B cell (primary cell): ENCODE measurements at regions not wholly inside any gene's neighbourhood (a gene's known extent, or its start where the extent isn't known, plus 50 kb on each side); places are given as distances from the start of the nearest gene placed in this dataset.

ENCODE experiments used
- ATAC-seq: fragments of 200-7000 bp; cut with Tn5 transposase; one replicate; pipeline ENCODE4 v1.10.0; 2021; ENCODE audit warnings: low read depth, mild to moderate bottlenecking, moderate number of reproducible peaks, moderate library complexity
- CTCF ChIA-PET: fragments of 350-600 bp; sonication (Branson Sonifier 250); formaldehyde crosslinking; loops from one replicate; lab custom pipeline; 2021; ENCODE audit warnings: antibody characterized with exemption, inconsistent platforms; lab: Charles Lee
- POLR2A ChIA-PET: fragments of 350-600 bp; sonication (Branson Sonifier 250); formaldehyde crosslinking; loops from one replicate; lab custom pipeline; 2021; ENCODE audit warnings: antibody characterized with exemption; lab: Charles Lee
- DNase-seq: peaks from one replicate; pipeline ENCODE4 v3.0.0; 2013
- H2AFZ ChIP-seq: 2 replicates; pipeline ENCODE4 v1.6.1; 2012; ENCODE audit warnings: mild to moderate bottlenecking, low read depth, low read length; ENCODE audit not compliant: insufficient read depth, poor library complexity, severe bottlenecking
- H3K27ac ChIP-seq, 2 donors: 1 replicate in 1 of 2; 2 replicates in 1 of 2; pipeline ENCODE4 v1.5.1; 2012 to 2013; ENCODE audit warnings: low read length in 2 of 2, mild to moderate bottlenecking in 2 of 2, moderate library complexity in 1 of 2
- H3K27me3 ChIP-seq, 4 experiments: fragments of 200-600 bp in 1 of 4; sonication (generic) in 1 of 4; replicated peaks in 1 of 4; 1 replicate in 2 of 4; 2 replicates in 2 of 4; pipeline versions ENCODE4 v1.6.1 to v1.7.0; 2013 to 2016; ENCODE audit warnings: low read length in 3 of 4, mild to moderate bottlenecking in 2 of 4, mixed read lengths in 1 of 4, moderate library complexity in 1 of 4; ENCODE audit not compliant: insufficient read depth in 4 of 4, control insufficient read depth in 3 of 4; ENCODE audit errors: control extremely low read depth in 1 of 4
- H3K36me3 ChIP-seq, 2 experiments: replicated peaks in 1 of 2; 1 replicate in 1 of 2; 2 replicates in 1 of 2; pipeline versions ENCODE4 v1.6.1 to v1.7.1; 2013; ENCODE audit warnings: low read length in 1 of 2; ENCODE audit not compliant: insufficient read depth in 2 of 2, control insufficient read depth in 1 of 2; ENCODE audit errors: control extremely low read depth in 1 of 2, extremely low read depth in 1 of 2
- H3K4me1 ChIP-seq, 2 donors: fragments of 200-600 bp in 1 of 2; sonication (generic) in 1 of 2; 1 replicate in 1 of 2; 2 replicates in 1 of 2; pipeline versions ENCODE4 v1.5.1 to v1.6.1; 2013 to 2017; ENCODE audit warnings: low read length in 2 of 2; ENCODE audit not compliant: control insufficient read depth in 2 of 2, insufficient read depth in 2 of 2
- H3K4me2 ChIP-seq: replicated peaks from 2 replicates; pipeline ENCODE3; 2012; ENCODE audit warnings: mild to moderate bottlenecking, low read depth, low read length; ENCODE audit not compliant: poor library complexity, severe bottlenecking
- H3K4me3 ChIP-seq, 5 experiments: fragments of 200-600 bp in 1 of 5; sonication (generic) in 1 of 5; 1 replicate in 3 of 5; 2 replicates in 2 of 5; pipeline versions ENCODE4 v1.5.1 to v1.7.0; 2011 to 2016; ENCODE audit warnings: low read length in 4 of 5, mild to moderate bottlenecking in 4 of 5, low read depth in 2 of 5, control low read depth in 1 of 5, moderate library complexity in 1 of 5; ENCODE audit not compliant: insufficient read depth in 1 of 5; ENCODE audit errors: control extremely low read depth in 1 of 5, extremely low read depth in 1 of 5
- H3K79me2 ChIP-seq: fragments of 200-600 bp; sonication (generic); one replicate; pipeline ENCODE4 v1.6.0; 2016; ENCODE audit warnings: low read length; ENCODE audit not compliant: control insufficient read depth, insufficient read depth
- H3K9ac ChIP-seq: fragments of 200-600 bp; sonication (generic); 2 replicates; pipeline ENCODE4 v1.6.1; 2017; ENCODE audit warnings: mild to moderate bottlenecking, low read length, moderate library complexity
- H3K9me3 ChIP-seq, 3 donors: one replicate each; pipeline versions ENCODE4 v1.6.1 to v1.7.1; 2013; ENCODE audit warnings: low read length in 2 of 3; ENCODE audit not compliant: control insufficient read depth in 2 of 3, insufficient read depth in 1 of 3; ENCODE audit errors: control extremely low read depth in 1 of 3
- H4K20me1 ChIP-seq: 2 replicates; pipeline ENCODE4 v1.6.0; 2012; ENCODE audit warnings: mild to moderate bottlenecking, low read length; ENCODE audit not compliant: insufficient read depth, control insufficient read depth, poor library complexity, severe bottlenecking
- H3K27ac Mint-ChIP-seq: one replicate; pipeline ENCODE4 v1.8.0; 2021; ENCODE audit warnings: mixed read lengths
- H3K27me3 Mint-ChIP-seq: one replicate; pipeline ENCODE4 v1.8.0; 2021; ENCODE audit warnings: mixed read lengths
- H3K4me1 Mint-ChIP-seq: one replicate; pipeline ENCODE4 v1.8.0; 2021; ENCODE audit warnings: mixed read lengths
- H3K4me3 Mint-ChIP-seq: one replicate; pipeline ENCODE4 v1.8.0; 2021; ENCODE audit warnings: mixed read lengths
- H3K9me3 Mint-ChIP-seq: one replicate; pipeline ENCODE4 v1.8.0; 2022; ENCODE audit warnings: mixed read lengths; ENCODE audit not compliant: insufficient read depth
- EZH2 ChIP-seq: IDR thresholded peaks from 2 replicates; pipeline ENCODE4 v1.6.1; 2012; ENCODE audit warnings: borderline replicate concordance, low read depth, mild to moderate bottlenecking, moderate library complexity, low read length; ENCODE audit not compliant: insufficient read depth, poor library complexity, severe bottlenecking
- WGBS: methylation state at CpG from one replicate; pipeline ENCODE4 v1.1.5; 2013; ENCODE audit warnings: missing lambda C conversion rate; ENCODE audit not compliant: insufficient coverage; 5-methylcytosine and 5-hydroxymethylcytosine counted together
- intact Hi-C: fragments of 100-400 bp; cut with micrococcal nuclease; formaldehyde crosslinking; loops from one replicate; pipeline ENCODE4 v1.10.0; 2022
- TF ChIP-seq, protein P1 (sequence below): fragments of 200-600 bp; IDR thresholded peaks from one replicate; pipeline ENCODE4 v1.8.0; 2022; ENCODE audit warnings: antibody characterized with exemption, mild to moderate bottlenecking

GRCh38 chr5:108619815-108620214 lies 127.9 kb upstream of the FER start:
- ChIA-PET POLR2A (no interaction called here), CTCF (no interaction called here)
- H3K27me3 ChIP-seq, result no peaks in the 10 kb centered on the region
- H3K4me1 Mint-ChIP-seq, result no peaks in the 10 kb centered on the region
- peaks cover 13% of the 10 kb centered on the region for H3K27me3 Mint-ChIP-seq
- H3K36me3 ChIP-seq, result no peaks in the 10 kb centered on the region
- no peaks in the 10 kb centered on the region for H3K79me2 ChIP-seq
- WGBS, result 93% methylated on average over 9 of the region's 10 CpGs
- no peak for TF ChIP-seq EZH2
- TF ChIP-seq, protein P1, sequence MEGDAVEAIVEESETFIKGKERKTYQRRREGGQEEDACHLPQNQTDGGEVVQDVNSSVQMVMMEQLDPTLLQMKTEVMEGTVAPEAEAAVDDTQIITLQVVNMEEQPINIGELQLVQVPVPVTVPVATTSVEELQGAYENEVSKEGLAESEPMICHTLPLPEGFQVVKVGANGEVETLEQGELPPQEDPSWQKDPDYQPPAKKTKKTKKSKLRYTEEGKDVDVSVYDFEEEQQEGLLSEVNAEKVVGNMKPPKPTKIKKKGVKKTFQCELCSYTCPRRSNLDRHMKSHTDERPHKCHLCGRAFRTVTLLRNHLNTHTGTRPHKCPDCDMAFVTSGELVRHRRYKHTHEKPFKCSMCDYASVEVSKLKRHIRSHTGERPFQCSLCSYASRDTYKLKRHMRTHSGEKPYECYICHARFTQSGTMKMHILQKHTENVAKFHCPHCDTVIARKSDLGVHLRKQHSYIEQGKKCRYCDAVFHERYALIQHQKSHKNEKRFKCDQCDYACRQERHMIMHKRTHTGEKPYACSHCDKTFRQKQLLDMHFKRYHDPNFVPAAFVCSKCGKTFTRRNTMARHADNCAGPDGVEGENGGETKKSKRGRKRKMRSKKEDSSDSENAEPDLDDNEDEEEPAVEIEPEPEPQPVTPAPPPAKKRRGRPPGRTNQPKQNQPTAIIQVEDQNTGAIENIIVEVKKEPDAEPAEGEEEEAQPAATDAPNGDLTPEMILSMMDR, result no peak
- H3K4me3 ChIP-seq, result no peak overlapping the region
- H3K27ac ChIP-seq, result no peak overlapping the region
- H2AFZ ChIP-seq, result no peak overlapping the region
- no peak overlapping the region for H3K27ac Mint-ChIP-seq
- no peak overlapping the region for H3K4me2 ChIP-seq
- intact Hi-C loops, result no loop called here
- H3K9me3 Mint-ChIP-seq, result no peaks in the 10 kb centered on the region
- ATAC-seq, result no peak
- DNase-seq, result no peak
- H3K9ac ChIP-seq, result no peak overlapping the region
- H4K20me1 ChIP-seq, result no peaks in the 10 kb centered on the region
- no peaks in the 10 kb centered on the region for H3K9me3 ChIP-seq
- no peak overlapping the region for H3K4me3 Mint-ChIP-seq
- no peaks in the 10 kb centered on the region for H3K4me1 ChIP-seq

DNA sequence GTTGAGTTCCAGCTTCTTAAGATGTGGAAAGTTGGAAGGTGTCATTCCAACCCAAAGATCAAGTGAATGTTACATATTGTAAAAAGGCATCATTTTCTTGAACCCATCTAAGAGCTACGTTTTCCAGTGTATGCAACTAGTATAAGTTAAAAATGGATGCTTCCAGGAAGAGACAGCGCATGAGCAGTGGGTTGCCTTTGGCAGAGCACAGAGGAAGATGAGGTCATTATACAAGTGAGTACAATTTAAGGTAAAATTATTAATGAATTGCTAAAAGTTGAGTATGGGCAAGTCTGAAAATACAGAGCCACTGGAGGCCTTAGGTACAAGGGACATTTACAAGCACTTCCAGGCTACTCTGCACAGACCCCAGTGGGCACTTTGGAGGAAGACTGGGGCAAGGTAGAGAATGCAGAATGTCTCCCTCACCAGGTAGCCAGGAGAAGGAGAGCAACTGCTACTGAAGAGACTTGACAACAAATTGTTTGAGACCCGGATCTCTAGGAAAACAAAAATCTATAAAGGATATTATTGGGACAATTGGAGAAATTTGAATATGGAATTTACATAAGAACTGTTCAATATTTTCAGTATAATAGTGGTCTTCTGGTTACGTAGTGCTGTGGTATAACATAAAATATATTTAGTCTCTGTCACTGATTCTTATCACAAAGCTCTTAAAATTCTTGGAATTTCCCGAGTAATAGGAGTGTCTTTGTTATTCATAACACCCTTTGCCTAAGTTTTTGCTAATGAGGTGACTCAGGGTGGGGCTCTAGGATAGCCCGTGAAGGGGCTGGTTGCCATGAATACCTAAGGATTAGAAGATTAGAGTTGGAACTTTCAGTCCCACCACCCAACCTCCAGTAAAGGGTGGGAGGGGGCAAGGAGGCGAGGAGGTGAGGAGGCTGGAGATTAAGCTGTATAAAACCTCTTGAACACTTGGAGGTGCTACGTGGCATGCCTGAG lies 129.9 kb upstream of the FER start:
- WGBS, result 100% methylated on average over 1 of the region's 8 CpGs
- TF ChIP-seq, protein P1, result no peak
- no peak for TF ChIP-seq EZH2
- no peak overlapping the region for H3K4me3 Mint-ChIP-seq
- no peaks in the 10 kb centered on the region for H3K4me1 ChIP-seq
- DNase-seq, result no peak
- no peak overlapping the region for H2AFZ ChIP-seq
- no peak overlapping the region for H3K27ac Mint-ChIP-seq
- peaks cover 13% of the 10 kb centered on the region for H3K27me3 Mint-ChIP-seq
- POLR2A ChIA-PET, result no interaction called here
- H3K4me2 ChIP-seq, result no peak overlapping the region
- no peak overlapping the region for H3K9ac ChIP-seq
- intact Hi-C loops, result no loop called here
- no peaks in the 10 kb centered on the region for H3K27me3 ChIP-seq
- H3K9me3 ChIP-seq, result peaks cover 0 to 3% (median 0%) of the 10 kb centered on the region in 3 donors
- H3K9me3 Mint-ChIP-seq, result no peaks in the 10 kb centered on the region
- no peak for ATAC-seq
- no peak overlapping the region for H3K4me3 ChIP-seq
- no peaks in the 10 kb centered on the region for H4K20me1 ChIP-seq
- no peak overlapping the region for H3K27ac ChIP-seq
- CTCF ChIA-PET, result no interaction called here
- no peaks in the 10 kb centered on the region for H3K4me1 Mint-ChIP-seq
- no peaks in the 10 kb centered on the region for H3K79me2 ChIP-seq
- H3K36me3 ChIP-seq, result no peaks in the 10 kb centered on the region
